Muscle of back (tissue), 3 donors: ENCODE measurements at regions not wholly inside any gene's neighbourhood (a gene's known extent, or its start where the extent isn't known, plus 50 kb on each side); places are given as distances from the start of the nearest gene placed in this dataset.
A peak's percentile ranks its signal among the peaks of the same experiment; 100 is the strongest.
"Not testable (repeated sequence)": the region's sequence is repeated elsewhere in the genome, so short reads cannot be mapped to it uniquely, and the experiment has no call there.

Source experiments
- DNase-seq, 3 donors: peaks; one replicate each; pipeline versions ENCODE4 v3.0.0 to v3.0.0-alpha.2; 2013

DNA sequence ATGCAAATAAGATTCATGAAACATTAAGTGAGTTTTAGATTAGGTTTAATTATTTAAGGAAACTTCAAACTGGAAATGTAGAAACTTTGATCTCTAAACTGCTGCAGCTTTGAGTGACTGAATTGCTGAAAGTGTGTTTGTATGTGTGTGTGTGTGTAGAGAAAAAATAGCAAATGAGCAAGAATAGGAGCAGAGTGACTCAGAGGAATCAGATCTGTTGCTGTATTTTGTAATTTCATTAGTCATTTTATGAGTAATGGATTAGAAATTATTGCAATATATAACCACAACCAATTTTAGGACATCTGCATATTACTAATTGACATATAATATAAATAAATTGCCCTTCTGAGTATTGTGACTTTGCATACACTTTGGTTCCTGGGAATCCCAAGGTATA is 52.8 kb upstream of the SLC9A9 start:
- peak in 1 of 3 donors; percentile 43 for DNase-seq

DNA sequence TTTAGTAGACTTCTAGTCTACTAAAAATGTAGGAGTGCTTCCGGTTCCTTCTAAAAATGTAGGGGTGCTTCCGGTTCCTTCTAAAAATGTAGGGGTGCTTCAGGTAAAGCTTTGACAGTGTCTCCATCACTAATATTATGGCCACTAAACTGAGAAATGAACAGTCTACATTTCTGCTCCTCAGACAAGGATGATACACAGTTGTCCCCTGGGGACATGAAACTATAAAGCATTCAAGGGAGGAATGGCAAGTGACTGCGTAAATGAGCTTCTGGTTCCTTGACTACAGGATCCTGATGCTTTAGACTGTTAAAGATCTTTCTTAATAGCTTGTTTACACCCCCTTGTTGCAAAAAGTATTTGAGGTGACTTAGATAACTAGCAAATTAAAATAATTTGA is 53.9 kb upstream of the SLC9A9 start:
- DNase-seq = no peak

DNA sequence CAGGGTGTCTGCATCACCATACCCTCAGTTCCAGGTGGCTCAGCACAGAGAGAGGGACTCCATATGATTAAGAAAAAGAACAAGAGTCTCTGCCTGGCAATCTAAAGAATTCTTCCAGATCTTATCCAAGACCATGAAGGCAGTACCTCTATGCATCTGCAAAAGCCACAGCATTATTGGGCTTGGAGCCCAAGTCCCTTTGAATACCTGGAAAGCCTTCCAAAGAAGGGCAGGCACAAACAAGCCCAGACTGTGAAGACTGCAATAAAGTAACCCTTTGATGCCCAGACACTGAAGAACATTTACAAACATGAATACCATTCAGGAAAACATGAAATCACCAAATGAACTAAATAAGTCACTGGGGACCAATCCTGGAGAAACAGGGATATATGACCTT is 60.9 kb upstream of the DIPK2A start:
- DNase-seq = no peak

DNA sequence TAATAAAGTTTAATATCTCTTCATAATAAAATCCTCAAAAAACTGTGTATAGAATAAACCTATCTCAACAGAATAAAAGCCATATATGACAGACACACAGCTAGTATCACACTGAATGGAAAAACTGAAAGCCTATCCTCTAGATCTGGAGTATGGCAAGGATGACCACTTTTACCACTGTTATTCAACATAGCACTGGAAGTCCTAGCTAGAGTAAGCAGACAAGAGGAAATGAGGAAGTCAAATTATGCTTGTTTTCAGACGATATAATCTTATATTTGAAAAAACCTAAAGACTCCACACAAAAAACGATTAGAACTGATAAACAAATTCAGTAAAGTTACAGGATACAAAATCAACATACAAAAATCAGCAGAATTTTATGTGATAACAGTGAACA is 57.4 kb upstream of the DIPK2A start:
- no peak for DNase-seq

DNA sequence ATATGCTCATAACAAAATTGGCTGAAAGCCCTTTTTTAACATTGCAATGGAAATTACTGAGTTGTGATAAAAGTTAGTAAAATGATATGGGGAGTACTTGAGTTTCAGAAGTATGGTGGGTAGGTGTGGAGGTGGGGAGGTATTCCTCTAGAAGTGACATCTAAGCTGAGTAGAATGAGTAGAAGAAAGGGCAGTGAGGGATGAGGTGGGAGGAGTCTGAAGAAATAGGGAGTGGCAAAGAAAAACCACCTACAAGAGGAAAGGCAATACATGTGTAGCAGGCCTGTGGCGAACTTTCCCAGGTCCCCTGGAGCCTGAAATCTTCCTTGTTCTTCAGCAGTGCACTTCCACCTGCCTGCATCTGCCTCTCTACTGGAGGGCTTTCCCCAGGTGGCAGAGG is 52.8 kb upstream of the DIPK2A start:
- DNase-seq = no peak

DNA sequence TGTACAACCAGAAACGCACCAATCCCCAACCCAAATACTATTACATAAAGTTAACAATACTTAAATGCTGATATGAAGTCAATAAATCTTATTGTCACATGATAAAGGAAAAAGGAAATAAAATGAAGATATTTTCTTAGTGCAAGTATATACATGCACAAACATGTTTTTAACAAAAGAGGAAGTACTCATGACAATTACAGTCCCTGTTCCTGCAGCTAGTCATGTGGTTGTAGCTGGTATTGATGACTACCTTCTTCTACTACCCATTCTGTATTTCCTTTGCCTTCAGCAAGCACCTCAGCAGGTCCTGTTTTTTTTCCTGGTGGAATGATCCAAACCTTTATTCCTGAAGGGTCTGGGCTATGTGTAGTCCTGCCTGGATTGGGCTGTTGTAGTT is 50.4 kb upstream of the DIPK2A start:
- not testable (repeated sequence) for DNase-seq
